GM21786 (cell line): ENCODE measurements at regions not wholly inside any gene's neighbourhood (a gene's known extent, or its start where the extent isn't known, plus 50 kb on each side); places are given as distances from the start of the nearest gene placed in this dataset.

ENCODE experiments used
- ATAC-seq: cut with Tn5 transposase; IDR thresholded peaks from one replicate; pipeline ENCODE4 v1.9.1; 2021; ENCODE audit not compliant: unreplicated experiment

DNA sequence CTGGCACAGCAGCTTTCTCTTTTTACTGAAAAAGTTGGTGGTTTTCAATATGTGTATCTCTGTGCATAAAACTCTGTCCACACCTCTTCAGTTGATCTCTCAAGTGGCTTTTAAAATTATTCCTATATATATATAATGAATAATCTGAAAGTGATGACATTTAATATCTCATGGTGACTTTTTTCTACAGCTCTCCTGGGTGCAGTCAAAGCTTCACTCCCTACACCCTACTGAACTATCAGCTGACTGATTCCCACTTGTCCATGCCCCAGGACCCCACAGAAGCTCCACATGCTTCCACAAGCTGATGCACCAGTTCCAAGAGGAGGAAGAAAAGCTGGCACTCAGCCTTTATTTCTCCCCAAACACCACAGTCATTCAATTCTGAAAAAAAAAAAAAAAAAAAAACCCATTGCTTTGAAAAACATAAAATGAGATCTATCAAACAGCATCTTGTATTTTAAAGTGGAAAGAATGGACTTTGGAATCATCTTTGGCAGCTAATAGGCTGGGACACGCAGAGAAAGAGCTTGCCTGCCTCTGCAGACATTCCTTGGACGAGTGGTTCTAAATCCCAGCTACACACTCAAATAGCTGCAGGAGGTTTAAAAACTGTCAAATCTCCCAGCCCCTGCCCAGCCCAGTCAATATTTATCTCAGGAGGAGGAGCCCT lies 75.3 kb upstream of the GDF10 start:
- no peak for ATAC-seq

DNA sequence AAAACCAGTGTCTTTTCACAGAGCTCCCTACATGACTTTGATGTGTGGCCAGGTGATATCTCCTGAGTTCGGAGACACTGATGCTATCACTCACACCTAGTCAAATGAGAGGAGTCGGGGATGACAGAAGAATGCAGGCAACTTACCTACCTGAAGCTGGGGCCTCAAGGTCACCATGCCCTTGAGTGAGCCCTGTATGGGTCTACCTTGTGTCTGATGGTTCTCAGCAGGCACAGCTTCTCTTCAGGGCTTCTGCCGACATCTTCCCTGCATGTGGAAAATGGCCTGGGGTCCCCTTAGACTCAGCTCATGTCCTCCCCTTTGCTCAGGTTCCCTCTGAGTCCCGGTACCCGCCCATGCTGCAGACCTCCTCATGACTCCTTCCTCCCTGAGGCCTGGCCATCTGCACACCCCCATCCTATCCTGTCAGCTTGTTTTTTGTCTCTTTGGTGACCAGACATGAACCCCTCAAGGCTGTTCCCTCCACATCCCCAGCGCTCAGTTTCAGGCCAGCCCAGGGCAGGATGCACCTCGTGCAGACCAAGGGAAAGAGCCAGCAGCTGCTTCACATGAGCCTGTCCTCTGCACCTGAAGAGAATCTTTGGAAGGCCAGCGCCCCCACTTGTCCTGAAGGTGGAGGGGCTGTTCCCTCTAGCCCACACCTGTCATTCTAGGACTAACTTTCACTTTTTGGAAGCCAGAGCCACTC lies 74.6 kb upstream of the GDF10 start:
- no peak for ATAC-seq

DNA sequence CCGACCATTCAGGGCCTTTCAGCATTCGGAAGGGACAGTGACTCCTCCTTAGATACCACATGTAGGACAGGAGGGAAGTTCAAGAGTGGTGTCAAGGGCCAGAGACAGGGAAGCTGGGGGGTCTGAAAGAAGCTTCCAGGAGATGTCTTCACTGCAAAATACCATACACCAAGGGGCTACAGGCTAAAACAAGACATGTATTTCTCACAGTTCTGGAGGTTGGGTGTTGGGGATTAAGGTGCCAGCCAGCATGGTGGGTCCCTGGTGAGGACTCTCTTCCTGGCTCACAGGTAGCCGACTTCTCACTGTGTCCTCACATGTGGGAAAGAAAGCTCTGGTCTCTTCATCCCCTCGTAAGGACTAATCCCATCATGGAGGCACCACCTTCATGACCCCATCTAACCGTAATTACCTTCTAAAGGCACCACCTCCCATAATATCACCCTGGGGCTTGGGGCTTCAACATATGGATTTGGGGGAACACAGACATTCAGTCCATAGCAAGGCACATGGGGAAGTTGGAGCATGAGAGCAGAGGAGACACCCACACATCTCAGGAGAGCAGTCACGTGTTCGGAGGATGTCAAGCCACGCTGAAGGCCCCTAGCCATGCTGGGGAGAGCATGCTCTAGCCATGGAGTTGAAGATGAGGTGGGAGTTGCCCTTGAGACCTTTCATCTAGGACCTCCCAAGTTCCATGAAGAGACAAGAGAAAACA lies 73.9 kb upstream of the GDF10 start:
- ATAC-seq, result no peak

DNA sequence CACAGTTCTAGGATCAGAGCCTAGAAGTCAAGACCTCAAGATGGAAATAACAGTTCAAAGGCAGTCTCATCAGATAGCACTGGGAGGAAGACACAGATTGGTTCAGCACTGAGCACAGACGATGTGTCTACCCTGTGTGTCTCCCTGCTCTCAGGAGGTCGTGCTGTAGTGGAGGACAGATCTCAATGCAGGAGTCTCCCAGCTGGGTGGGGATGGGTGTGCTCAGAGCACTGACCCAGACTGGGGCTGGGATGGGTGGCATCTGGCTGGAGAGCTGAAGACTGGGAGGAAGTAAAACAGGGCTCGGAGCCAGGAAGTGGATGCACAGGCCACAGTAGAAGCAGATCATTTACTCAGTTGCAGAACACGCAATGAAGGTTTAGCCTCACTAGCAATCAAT lies 69.5 kb upstream of the GDF10 start:
- ATAC-seq, result no peak

DNA sequence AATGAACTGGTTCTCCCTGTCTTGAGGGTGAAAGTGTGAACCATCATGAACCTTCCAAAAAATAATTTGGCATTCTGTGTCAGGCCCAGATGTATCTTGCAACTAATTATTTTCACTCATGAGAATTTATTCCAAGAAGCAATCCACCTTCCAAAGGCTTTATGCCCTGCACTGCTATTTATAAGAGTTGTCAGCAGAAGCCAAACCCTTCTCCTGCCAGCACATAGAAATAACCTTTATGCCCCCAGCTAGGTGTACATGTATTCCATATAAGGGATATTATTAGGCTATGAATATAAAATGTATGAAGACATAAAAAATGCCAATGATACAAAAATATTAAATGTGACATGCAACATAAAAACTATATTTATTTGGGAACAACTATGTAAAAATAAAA lies 69.0 kb upstream of the GDF10 start:
- ATAC-seq, result no peak

DNA sequence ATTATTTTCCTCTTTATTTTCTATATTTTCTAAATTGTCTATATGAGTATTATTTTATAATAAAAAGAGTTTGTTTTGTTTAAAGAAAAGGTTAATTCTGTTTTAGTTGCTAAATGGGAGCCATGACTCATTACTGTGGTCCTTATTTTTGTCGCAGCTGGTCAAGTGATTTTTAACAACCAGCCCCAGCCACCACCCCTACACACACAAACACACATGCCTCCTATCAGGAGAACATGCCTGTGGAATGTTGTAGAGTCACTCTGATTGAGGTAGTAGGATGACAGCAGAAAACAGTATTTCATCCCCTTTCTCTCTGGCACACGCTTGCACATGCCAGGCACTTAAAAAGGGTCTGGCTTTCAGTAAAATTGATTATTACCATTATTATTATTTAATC lies 68.6 kb upstream of the GDF10 start:
- no peak for ATAC-seq

DNA sequence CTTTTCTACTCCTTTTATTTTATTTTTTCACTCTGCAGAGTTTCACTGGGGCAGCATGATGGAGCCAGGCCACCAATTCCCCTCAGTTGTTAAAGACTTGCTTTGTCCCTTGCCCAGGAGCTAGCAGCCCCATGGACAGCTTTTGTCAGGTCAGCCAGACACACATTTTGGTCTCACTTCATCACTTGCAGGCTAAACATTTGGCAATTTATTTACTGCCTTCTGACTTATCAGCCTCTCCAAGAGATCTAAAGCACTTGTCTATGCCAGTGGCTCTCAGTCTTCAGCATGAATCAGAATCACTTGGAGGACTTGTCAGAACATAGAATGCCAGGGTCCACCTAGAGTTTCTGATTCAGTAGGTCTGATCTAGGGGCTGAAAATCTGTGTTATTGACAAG lies 66.4 kb upstream of the GDF10 start:
- no peak for ATAC-seq

DNA sequence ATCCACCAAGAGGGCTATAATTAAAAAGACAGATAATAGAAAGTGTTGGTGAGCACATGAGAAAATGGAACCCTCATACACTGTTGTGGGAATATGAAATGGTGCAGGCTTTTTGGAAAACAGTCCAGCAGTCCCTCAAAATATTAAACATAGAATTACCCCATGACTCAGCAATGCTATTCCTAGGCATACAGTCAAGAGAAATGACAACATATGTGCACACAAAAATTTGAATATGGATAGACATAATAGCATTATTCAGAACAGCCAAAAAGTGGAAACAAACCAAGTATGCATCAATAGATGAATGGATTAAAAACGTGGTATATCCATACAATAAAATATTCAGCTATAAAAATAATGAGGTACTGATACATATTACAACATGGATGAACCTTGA lies 64.5 kb upstream of the GDF10 start:
- ATAC-seq, result no peak

DNA sequence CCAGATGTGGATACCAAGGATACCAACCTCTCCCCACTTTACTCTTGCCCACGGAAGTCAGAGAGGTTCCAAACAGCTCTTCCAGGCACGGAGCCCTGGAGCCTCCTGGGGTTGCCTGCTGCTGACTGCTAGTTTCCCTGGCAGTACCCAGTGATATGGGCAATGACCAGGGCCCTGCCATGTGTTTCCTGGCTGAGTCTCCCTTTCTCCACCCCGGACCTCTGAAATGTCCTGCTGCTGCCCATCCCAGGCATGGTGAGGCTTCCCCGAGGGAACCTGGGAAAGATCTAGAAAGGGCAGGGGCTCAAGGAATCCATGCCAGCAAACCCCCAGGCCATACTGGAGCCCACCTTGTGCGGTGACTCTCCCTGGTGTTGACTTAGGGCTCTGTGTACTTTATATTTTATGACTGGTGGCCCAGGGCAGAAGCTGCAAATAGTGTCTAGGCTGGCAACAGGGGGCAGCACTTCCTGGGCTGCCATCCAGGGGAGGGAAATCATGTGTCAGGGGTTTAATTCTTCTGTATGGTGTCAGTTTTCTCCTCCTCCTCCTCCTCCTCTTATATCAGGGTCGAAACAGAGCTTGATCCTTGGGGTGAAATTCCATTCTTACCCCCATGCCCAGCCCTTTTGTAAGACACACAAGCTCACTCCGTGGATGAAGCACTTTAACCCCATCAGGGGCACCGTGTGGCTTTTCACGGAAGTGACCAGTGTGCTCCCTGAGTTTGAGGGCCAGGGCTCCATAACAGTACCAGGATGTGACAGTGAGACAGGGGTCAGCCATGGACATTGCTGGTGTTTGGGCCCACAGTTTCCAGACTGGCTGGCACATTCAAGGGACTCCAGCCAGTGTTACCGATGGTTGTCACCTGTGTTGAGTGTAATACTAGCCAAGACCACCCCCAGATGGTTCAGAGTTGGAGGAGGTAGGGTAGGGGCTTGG lies 62.4 kb upstream of the GDF10 start:
- no peak for ATAC-seq

DNA sequence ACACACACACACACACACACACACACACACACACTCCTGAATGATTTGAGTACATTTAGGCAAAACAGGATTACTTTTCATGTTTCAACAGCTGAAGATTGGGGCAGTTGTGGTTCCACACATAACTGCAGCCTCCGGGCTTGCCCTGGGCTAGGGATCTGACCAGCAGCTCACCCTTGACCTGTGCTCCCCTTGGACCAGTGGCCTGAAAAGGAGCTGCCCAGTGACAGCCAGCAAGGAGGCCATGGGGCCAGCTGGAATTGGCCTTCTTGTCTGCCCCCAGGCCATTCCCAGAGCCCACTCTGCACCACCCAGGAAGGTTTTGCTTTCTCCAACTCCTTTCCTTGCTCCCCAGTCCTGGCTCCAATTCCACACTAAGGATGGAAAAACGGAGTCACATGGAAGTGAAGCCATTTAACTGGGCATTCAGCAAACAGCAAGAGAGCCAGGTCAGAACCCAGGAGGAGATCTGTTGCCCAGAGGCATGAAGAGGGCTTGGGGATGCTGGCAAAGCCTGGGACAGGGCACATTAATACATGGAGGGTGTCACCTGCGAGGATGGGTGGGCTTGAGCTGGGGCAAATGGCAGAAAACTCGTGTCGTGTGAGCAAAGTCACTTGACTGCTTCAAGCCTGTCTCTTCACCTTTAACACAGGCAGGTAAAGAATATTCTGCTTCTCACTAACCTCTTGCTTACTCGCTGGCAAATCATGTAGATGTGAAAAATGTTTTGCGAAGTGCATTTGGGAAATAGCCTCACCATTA lies 61.5 kb upstream of the GDF10 start:
- no peak for ATAC-seq

DNA sequence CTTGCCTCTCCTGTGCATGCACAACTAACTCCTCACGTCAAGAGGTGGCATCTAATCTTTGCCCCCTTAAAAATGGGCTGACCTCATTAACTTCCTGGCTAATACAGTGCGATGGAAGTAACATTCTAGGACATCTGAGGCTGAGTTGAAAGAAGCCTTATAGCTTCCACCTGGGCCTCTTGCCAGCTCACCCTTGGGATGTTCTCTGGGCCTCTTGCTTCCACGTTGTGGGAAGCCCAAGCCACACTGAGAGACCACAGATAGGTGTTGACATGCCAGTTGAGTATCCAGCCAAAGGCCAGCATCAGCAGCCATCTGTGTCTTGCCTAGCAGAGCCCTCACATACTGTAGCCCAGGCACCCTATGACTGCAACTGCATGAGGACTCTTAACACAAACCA lies 60.8 kb upstream of the GDF10 start:
- no peak for ATAC-seq

DNA sequence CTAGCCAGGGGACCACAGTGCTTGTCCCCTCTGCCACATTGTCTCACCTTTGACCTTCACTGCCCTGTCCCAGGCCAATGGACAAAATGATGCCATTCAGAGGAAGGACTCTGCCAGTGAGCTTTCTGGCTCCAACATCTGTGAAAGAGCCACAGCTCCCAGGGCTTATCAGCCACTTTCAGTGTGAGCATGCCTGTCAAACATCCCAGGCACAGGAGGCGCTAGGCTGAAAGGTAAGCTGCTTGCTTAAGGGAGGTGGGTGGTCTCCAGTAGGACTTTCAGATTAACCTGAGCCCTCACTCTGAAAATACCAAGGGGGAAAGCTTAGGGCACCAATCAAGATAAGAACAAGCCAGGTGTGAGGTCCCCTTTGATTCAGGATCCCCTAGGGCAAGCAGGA lies 59.8 kb upstream of the GDF10 start:
- ATAC-seq, result no peak

DNA sequence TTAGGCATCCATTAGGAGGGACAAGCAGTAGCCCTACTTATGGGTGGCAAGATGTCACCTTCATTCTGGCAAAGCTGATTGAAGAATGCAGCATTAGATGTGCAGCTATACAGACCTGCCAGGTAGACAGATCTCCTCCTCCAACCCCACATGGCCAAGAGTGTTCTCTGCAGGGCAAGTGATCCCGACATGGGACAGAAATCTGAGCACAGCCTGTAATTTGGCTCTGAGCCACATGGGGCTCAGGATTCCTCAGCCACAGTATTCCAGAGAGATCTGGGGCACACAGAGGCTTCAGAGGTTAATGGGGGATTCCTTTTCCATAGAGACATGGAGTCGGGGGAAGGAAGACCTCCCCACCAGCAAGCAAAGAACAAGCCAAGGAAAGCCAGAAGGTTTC lies 58.7 kb upstream of the GDF10 start:
- no peak for ATAC-seq

DNA sequence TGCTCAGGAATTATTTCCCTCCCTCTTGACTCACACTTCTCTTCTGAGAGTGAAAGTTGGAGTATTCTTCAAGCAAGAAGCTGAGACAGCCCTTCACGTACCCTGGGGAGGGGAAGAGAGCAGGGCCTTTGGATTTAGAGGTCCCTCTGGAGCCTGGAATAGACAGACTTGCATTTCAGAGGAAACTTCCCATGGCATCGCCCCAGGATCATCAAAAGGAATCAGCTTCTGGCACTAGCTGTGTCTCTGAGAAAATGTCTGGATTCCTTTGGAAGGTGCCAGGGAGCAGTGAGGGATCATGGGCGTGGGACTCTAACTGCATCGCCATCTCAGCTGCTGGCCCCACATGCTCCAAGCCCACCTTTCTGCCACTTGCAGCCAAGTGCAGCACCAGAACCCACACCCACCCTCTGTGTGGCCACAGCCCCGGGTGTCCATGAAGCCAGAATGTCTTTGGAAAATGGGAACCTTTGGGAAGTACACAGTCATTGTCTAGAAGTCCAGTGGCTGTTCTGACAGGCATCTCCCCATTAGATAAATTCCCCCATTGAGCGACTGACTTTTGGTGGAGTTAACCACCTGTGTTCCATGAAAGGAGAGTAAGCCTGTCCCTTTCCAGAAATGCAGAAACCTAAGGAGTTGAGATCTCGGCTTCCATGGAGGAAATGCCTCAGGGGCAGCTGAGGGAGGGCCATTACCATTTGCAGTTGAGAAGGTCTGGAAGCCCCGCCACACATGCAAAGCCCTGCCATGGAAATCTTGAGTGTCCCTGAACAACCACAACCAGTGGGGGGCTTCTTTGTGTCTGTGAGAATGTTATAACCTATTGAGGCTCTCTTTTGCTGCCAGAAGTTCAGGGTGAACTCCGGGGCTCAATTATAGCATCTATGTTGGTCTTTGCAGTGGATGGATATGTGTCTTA lies 57.8 kb upstream of the GDF10 start:
- ATAC-seq, result no peak

DNA sequence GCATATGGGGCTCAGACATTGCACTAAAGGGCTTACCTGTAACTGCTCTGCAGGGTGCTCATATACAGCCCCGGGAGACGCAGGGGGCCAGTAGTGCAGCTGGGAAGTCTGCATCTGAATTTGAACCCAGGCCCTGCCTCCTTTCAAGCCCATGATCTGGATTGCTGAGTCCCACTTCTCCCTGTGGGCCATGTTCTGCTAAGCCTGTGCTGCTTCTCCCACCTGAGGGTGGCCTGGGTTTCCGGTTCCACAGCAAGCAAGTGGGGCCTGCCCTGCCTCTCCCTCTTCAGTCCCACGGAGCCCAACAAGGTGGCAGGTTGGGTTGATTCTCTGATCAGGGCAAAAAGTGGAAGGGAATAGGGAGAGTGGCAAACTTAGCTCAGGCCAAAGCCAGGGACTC lies 56.6 kb upstream of the GDF10 start:
- ATAC-seq, result no peak

DNA sequence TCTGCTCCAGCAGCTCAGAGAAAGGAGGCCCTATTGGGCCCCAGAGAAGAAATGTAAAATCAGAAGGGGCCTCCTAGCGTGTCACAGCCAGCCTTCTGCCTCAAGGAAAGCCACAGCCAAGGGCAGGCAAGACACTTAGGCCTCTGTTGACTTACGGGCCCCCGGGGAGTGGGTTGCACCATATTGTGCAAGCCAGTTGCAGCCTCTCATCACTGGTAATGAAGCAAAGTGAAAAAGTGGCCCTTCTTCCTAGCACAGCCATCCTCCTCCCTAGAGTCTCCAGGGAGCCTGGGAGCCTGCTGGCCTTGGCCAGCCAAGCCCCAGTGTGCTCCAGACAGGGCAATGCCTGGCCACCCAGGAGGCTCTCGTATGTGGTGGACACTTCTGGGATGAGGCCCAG lies 56.2 kb upstream of the GDF10 start:
- no peak for ATAC-seq

DNA sequence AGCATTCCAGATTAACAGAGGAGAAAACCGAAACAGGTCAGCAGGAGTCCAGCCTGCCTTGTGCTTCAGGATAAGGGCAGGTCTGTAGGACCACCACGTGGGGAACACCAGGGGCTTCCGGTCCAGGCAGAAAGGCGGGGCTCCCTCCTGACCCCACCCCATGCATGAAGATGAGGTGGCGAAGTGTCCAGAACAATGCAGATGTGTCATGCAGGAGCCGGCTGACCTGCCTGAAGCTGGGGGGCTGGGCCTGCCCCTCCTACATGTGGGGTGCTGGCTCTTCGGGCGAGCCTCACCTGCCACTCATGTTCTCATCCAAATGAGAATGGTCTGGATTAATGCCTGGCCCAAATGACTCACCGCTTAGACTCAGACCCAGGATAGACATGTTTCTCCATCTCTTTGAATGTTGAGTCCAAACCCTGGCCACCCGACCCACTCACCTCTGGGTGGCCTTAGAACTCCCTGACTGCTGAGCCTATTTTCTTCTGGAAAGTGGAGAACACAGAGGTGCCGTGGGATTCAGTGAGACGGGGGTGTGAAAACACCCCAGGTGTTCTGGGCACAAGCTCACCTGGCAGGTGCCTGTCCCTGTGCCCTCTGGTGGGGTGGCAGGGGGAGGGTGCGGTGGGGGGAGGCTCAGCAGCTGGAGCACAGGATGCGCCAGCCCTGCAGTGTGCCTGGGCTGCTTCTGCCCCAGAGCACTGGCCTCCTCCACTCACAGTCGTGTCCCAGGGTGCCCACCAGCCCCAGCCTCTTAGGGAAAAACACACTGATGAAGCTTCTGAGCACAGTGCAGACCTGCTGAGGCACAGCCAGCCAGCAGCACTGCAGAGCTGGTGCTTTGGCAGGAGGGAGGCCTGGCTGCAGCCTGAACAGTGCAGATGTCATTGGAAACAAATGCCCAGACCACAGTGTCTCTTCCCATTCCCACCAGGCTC lies 55.2 kb upstream of the GDF10 start:
- ATAC-seq, result no peak

DNA sequence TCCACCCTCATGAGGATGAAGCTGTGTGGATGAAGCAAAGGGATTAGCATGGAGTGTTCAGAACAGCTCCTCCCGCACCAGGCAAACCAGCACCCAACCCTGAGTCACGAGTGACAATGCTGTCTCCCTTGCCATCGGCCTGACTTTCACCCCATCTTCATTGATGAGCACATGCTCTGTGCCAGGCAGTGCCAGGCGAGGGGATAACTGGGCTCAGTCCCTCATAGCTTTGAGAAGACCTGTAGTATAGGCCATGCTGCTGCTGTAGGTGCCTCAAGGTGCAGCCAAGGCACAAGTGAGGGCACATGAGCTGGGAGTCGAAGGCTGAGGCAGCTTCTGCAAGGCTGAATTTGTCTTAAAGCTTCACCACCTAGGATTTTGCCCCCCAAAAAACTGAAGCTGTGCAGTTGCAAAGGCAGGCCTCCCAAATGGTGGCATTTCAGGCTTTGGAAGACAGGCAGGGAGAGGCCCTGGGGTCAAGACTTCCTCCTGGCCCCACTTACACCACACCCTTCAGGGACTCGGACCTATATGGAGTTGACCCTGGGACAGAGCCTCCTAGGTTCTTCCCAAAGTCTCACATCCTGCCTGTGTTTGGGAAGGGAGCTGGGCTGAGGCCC lies 54.2 kb upstream of the GDF10 start:
- no peak for ATAC-seq
